HL-60 (cell line): ENCODE measurements at regions not wholly inside any gene's neighbourhood (a gene's known extent, or its start where the extent isn't known, plus 50 kb on each side); places are given as distances from the start of the nearest gene placed in this dataset.

ENCODE experiments used
- DNase-seq, 2 experiments: peaks; one replicate each; pipeline ENCODE4 v3.0.0-alpha.2; 2010 to 2020; ENCODE audit warnings: low read depth in 1 of 2, low spot score in 1 of 2
- H3K27ac ChIP-seq: fragments of 250-450 bp; sonication (Bioruptor Pico); replicated peaks from 2 replicates; pipeline ENCODE4 v1.5.1; 2020; ENCODE audit warnings: mild to moderate bottlenecking, moderate library complexity
- H3K27me3 ChIP-seq: fragments of 250-450 bp; sonication (Bioruptor Pico); 2 replicates; pipeline ENCODE4 v1.5.1; 2021; ENCODE audit warnings: mild to moderate bottlenecking, moderate library complexity; ENCODE audit not compliant: insufficient read depth, poor library complexity, severe bottlenecking
- H3K4me3 ChIP-seq: replicated peaks from 2 replicates; pipeline ENCODE4 v1.5.1; 2011; ENCODE audit warnings: mild to moderate bottlenecking, control low read depth, low read length; ENCODE audit not compliant: insufficient read depth
- GABPA ChIP-seq: IDR thresholded peaks from 2 replicates; pipeline ENCODE4 v1.6.1; 2012; ENCODE audit warnings: low read depth
- POLR2AphosphoS5 ChIP-seq: IDR thresholded peaks from 2 replicates; pipeline ENCODE4 v1.6.1; 2012; ENCODE audit warnings: low read depth
- SPI1 ChIP-seq: IDR thresholded peaks from 2 replicates; pipeline ENCODE4 v1.6.1; 2012; ENCODE audit warnings: low read depth, mild to moderate bottlenecking, borderline replicate concordance
- TF ChIP-seq, protein P1 (sequence below): IDR thresholded peaks from 2 replicates; pipeline ENCODE4 v1.6.1; 2012; ENCODE audit warnings: low read depth; ENCODE audit not compliant: insufficient replicate concordance
- TF ChIP-seq, protein P2 (sequence below): IDR thresholded peaks from one replicate; pipeline ENCODE4 v1.5.1; 2011; ENCODE audit warnings: low read length, control low read depth, inconsistent platforms; ENCODE audit not compliant: insufficient read depth

DNA sequence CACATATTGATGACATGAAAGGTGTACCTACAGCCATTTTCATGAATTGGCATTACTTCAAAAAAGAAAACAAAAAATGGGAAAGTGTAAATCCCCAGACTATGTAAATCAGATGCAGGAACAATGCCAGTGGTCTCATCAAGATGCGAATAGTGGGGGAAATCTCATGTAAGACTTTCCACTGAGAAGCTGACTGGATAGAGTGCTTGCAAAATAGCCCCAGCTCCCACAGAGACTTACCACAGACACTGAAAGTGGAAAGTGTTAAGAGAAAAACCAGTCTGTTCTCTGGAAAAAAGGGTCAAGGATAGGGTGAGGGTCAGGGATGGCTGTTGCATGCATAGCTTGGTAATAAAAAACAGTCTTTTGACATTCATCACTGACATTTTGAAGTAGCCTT lies 73.2 kb upstream of the ARMCX2 start:
- H3K27ac ChIP-seq = no peak overlapping the region
- TF ChIP-seq, protein P1, sequence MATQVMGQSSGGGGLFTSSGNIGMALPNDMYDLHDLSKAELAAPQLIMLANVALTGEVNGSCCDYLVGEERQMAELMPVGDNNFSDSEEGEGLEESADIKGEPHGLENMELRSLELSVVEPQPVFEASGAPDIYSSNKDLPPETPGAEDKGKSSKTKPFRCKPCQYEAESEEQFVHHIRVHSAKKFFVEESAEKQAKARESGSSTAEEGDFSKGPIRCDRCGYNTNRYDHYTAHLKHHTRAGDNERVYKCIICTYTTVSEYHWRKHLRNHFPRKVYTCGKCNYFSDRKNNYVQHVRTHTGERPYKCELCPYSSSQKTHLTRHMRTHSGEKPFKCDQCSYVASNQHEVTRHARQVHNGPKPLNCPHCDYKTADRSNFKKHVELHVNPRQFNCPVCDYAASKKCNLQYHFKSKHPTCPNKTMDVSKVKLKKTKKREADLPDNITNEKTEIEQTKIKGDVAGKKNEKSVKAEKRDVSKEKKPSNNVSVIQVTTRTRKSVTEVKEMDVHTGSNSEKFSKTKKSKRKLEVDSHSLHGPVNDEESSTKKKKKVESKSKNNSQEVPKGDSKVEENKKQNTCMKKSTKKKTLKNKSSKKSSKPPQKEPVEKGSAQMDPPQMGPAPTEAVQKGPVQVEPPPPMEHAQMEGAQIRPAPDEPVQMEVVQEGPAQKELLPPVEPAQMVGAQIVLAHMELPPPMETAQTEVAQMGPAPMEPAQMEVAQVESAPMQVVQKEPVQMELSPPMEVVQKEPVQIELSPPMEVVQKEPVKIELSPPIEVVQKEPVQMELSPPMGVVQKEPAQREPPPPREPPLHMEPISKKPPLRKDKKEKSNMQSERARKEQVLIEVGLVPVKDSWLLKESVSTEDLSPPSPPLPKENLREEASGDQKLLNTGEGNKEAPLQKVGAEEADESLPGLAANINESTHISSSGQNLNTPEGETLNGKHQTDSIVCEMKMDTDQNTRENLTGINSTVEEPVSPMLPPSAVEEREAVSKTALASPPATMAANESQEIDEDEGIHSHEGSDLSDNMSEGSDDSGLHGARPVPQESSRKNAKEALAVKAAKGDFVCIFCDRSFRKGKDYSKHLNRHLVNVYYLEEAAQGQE = no peak
- no peak for TF ChIP-seq GABPA
- TF ChIP-seq POLR2AphosphoS5 = no peak
- TF ChIP-seq, protein P2, sequence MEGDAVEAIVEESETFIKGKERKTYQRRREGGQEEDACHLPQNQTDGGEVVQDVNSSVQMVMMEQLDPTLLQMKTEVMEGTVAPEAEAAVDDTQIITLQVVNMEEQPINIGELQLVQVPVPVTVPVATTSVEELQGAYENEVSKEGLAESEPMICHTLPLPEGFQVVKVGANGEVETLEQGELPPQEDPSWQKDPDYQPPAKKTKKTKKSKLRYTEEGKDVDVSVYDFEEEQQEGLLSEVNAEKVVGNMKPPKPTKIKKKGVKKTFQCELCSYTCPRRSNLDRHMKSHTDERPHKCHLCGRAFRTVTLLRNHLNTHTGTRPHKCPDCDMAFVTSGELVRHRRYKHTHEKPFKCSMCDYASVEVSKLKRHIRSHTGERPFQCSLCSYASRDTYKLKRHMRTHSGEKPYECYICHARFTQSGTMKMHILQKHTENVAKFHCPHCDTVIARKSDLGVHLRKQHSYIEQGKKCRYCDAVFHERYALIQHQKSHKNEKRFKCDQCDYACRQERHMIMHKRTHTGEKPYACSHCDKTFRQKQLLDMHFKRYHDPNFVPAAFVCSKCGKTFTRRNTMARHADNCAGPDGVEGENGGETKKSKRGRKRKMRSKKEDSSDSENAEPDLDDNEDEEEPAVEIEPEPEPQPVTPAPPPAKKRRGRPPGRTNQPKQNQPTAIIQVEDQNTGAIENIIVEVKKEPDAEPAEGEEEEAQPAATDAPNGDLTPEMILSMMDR = no peak
- TF ChIP-seq SPI1 = no peak
- H3K4me3 ChIP-seq = no peak overlapping the region
- H3K27me3 ChIP-seq = no peaks in the 10 kb centered on the region
- DNase-seq = no peak

- TF ChIP-seq, protein P1 = no peak
- no peak for TF ChIP-seq GABPA
- TF ChIP-seq POLR2AphosphoS5 = no peak
- TF ChIP-seq, protein P2 = no peak
- no peak for TF ChIP-seq SPI1
- no peak overlapping the region for H3K4me3 ChIP-seq
- no peak for DNase-seq
Observed at GRCh38 chrX:101729986-101730385, 70.3 kb upstream of the ARMCX2 start.

More at GRCh38 chrX:101729986-101730385, 70.3 kb upstream of the ARMCX2 start:
- H3K27me3 ChIP-seq = no peaks in the 10 kb centered on the region
- H3K27ac ChIP-seq = no peak overlapping the region
